ENCODE measurements at regions not wholly inside any gene's neighbourhood (a gene's known extent, or its start where the extent isn't known, plus 50 kb on each side); places are given as distances from the start of the nearest gene placed in this dataset.

DNA sequence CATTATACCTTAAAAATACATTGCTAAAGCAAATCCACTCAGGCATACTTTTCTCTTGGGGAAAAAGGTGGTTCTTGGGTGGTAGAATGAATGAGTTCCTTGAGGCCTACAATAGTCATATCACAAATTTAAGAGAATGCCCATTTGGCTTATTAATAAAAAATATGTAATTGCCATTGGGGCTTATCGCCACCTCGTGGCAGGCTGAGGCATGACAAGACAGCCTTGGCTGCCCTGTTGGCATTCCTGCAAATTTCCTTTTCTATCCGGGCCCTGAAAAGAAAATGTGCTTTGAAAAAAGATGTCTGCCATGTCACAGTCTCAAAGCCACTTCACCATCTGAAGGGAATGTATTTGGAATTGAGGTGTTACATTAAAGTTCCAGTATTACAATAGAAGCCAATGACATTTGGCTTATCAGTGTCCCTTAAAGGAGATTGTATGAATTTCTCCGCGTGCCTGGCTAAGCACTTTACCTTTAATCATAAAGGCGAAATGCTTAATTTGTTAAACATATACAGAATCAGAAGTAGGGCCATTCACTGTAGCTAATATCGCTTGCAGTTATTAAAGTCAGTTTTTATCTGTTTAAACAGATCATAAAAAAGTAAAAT lies 188.3 kb upstream of the ZFP64 start:
- Histone ChIP-seq H3K9me3 (peaks cover 0 to 6% of the 10 kb centered on the region in 2 donors), H3K4me3 (no peak overlapping the region), H3K36me3 (no peaks in the 10 kb centered on the region), H3K27me3 (no peaks in the 10 kb centered on the region), H3K27ac (no peak overlapping the region), H3K4me1 (no peaks in the 10 kb centered on the region)
- DNase-seq (ENCODE audit: low spot score): no peak
- TF ChIP-seq, protein P1, sequence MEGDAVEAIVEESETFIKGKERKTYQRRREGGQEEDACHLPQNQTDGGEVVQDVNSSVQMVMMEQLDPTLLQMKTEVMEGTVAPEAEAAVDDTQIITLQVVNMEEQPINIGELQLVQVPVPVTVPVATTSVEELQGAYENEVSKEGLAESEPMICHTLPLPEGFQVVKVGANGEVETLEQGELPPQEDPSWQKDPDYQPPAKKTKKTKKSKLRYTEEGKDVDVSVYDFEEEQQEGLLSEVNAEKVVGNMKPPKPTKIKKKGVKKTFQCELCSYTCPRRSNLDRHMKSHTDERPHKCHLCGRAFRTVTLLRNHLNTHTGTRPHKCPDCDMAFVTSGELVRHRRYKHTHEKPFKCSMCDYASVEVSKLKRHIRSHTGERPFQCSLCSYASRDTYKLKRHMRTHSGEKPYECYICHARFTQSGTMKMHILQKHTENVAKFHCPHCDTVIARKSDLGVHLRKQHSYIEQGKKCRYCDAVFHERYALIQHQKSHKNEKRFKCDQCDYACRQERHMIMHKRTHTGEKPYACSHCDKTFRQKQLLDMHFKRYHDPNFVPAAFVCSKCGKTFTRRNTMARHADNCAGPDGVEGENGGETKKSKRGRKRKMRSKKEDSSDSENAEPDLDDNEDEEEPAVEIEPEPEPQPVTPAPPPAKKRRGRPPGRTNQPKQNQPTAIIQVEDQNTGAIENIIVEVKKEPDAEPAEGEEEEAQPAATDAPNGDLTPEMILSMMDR (IDR thresholded peaks at IDR 0.05): peak; percentile 87 to 90

DNA sequence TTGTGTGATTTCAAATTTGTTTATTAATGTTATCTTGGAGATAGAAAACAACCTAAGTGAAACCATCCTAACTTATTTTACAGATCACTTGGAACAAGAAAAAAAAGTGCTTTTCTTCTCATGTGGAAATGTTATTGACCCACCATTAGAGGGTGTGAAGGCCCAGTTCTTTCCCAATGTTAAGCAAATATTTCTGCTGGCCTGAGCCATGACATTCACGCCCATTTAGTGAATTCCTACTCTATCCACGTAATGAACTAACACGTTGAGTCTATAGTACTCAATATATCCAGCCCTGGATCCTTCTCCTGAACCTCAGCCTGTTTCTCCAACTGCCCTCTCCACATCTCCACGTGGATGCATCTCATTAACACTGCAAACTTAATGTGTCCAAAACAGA lies 180.6 kb upstream of the ZFP64 start:
- Histone ChIP-seq H3K27me3 (no peaks in the 10 kb centered on the region), H3K4me1 (no peaks in the 10 kb centered on the region), H3K9me3 (no peaks in the 10 kb centered on the region), H3K27ac (no peak overlapping the region), H3K4me3 (no peak overlapping the region), H3K36me3 (no peaks in the 10 kb centered on the region)
- TF ChIP-seq, protein P1 (IDR thresholded peaks at IDR 0.05): no peak
- no peak for DNase-seq (ENCODE audit: low spot score)

DNA sequence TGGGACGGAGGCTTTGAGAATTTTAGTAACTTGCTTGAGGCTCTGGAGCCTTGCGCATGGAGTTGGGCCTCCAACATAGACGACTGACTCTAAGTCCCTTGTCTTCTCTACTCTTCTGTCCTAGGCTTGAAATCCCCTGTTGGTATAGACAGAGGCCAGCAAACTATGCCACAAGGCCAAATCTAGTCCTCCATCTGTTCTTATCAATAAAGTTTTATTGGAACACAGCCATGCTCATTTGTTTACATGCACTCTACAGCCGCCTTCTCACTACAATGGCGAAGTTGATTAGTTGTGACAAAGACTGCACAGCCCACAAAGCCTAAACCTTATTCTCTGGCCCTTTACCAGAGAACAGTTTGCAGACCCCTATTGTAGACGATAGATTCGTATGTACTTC lies 174.1 kb upstream of the ZFP64 start:
- TF ChIP-seq, protein P1 (IDR thresholded peaks at IDR 0.05): no peak
- no peak overlapping the region for H3K4me3 ChIP-seq
- H3K36me3 ChIP-seq: no peaks in the 10 kb centered on the region
- H3K27ac ChIP-seq: no peak overlapping the region
- no peak for DNase-seq (ENCODE audit: low spot score)
- no peaks in the 10 kb centered on the region for H3K4me1 ChIP-seq
- no peaks in the 10 kb centered on the region for H3K9me3 ChIP-seq
- no peaks in the 10 kb centered on the region for H3K27me3 ChIP-seq

GRCh38 chr20:52364405-52364804 lies 172.8 kb upstream of the ZFP64 start:
- Histone ChIP-seq H3K27ac (no peak overlapping the region), H3K9me3 (no peaks in the 10 kb centered on the region), H3K36me3 (no peaks in the 10 kb centered on the region), H3K4me3 (no peak overlapping the region), H3K4me1 (no peaks in the 10 kb centered on the region), H3K27me3 (no peaks in the 10 kb centered on the region)
- TF ChIP-seq, protein P1 (IDR thresholded peaks at IDR 0.05): no peak
- no peak for DNase-seq (ENCODE audit: low spot score)

DNA sequence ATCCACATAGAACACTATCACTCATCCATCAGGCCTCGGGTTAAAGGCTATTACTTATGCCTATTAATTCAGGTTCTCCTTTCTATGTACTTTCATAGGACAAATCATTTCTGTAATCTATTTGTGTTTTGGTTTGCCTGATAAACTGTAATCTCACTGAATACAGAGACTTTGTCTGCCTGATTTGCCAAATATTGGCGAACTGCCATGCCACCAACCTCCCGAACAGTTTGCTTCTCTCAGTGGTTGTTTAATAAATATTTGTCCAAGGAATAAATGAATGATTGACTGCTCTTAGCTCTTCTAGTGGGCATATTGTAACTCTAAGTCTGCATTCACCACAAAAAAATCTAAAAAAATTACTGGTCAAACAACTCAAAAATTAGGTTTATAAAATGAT lies 170.1 kb upstream of the ZFP64 start:
- TF ChIP-seq, protein P1 (IDR thresholded peaks at IDR 0.05): no peak
- Histone ChIP-seq H3K4me1 (no peaks in the 10 kb centered on the region), H3K27me3 (no peaks in the 10 kb centered on the region), H3K36me3 (no peaks in the 10 kb centered on the region), H3K4me3 (no peak overlapping the region), H3K9me3 (peaks cover 0 to 5% of the 10 kb centered on the region in 2 donors), H3K27ac (no peak overlapping the region)
- DNase-seq (ENCODE audit: low spot score): no peak

- no peak for DNase-seq (ENCODE audit: low spot score)
- Histone ChIP-seq H3K4me1 (no peaks in the 10 kb centered on the region), H3K27me3 (no peaks in the 10 kb centered on the region), H3K9me3 (peaks cover 0 to 22% of the 10 kb centered on the region in 2 donors), H3K27ac (no peak overlapping the region), H3K36me3 (no peaks in the 10 kb centered on the region), H3K4me3 (no peak overlapping the region)
- TF ChIP-seq, protein P1 (IDR thresholded peaks at IDR 0.05): no peak
Observed at GRCh38 chr20:52349806-52350205, 158.2 kb upstream of the ZFP64 start.
